ENCODE measurements at regions not wholly inside any gene's neighbourhood (a gene's known extent, or its start where the extent isn't known, plus 50 kb on each side); places are given as distances from the start of the nearest gene placed in this dataset.

- Histone ChIP-seq H3K27ac (no peak overlapping the region), H3K4me1 (ENCODE audit: low read depth) (no peaks in the 10 kb centered on the region), H3K36me3 (no peaks in the 10 kb centered on the region), H3K9me3 (ENCODE audit: low read depth) (no peaks in the 10 kb centered on the region), H3K4me3 (no peak overlapping the region), H3K27me3 (peaks cover 5% of the 10 kb centered on the region)
- no peak for DNase-seq (ENCODE audit: low read depth in 1 of 2, low spot score in 1 of 2)
- no peak for TF ChIP-seq CTCF (IDR thresholded peaks at IDR 0.05; ENCODE audit: low read depth, low read length)
These were observed 747.8 kb downstream of the BRD1 start for GRCh38 chr22:49079743-49080500.

GRCh38 chr22:49079027-49079725 lies 748.5 kb downstream of the BRD1 start:
- H3K4me3 ChIP-seq: no peak overlapping the region
- H3K9me3 ChIP-seq (ENCODE audit: low read depth): no peaks in the 10 kb centered on the region
- H3K36me3 ChIP-seq: no peaks in the 10 kb centered on the region
- DNase-seq (ENCODE audit: low read depth in 1 of 2, low spot score in 1 of 2): no peak
- no peak for TF ChIP-seq CTCF (IDR thresholded peaks at IDR 0.05; ENCODE audit: low read depth, low read length)
- H3K27ac ChIP-seq: no peak overlapping the region
- H3K4me1 ChIP-seq (ENCODE audit: low read depth): no peaks in the 10 kb centered on the region
- peaks cover 5% of the 10 kb centered on the region for H3K27me3 ChIP-seq

GRCh38 chr22:49078076-49078710 lies 749.5 kb downstream of the BRD1 start:
- Histone ChIP-seq H3K9me3 (ENCODE audit: low read depth) (no peaks in the 10 kb centered on the region), H3K4me3 (no peak overlapping the region), H3K27ac (no peak overlapping the region), H3K27me3 (peaks cover 5% of the 10 kb centered on the region), H3K4me1 (ENCODE audit: low read depth) (no peaks in the 10 kb centered on the region), H3K36me3 (no peaks in the 10 kb centered on the region)
- no peak for DNase-seq (ENCODE audit: low read depth in 1 of 2, low spot score in 1 of 2)
- TF ChIP-seq CTCF (IDR thresholded peaks at IDR 0.05; ENCODE audit: low read depth, low read length): no peak

GRCh38 chr22:49077586-49077985 lies 750.1 kb downstream of the BRD1 start:
- H3K36me3 ChIP-seq: no peaks in the 10 kb centered on the region
- no peak overlapping the region for H3K4me3 ChIP-seq
- no peaks in the 10 kb centered on the region for H3K4me1 ChIP-seq (ENCODE audit: low read depth)
- H3K27ac ChIP-seq: no peak overlapping the region
- H3K27me3 ChIP-seq: peaks cover 5% of the 10 kb centered on the region
- H3K9me3 ChIP-seq (ENCODE audit: low read depth): no peaks in the 10 kb centered on the region
- TF ChIP-seq CTCF (IDR thresholded peaks at IDR 0.05; ENCODE audit: low read depth, low read length): no peak
- no peak for DNase-seq (ENCODE audit: low read depth in 1 of 2, low spot score in 1 of 2)

- DNase-seq (ENCODE audit: low read depth in 1 of 2, low spot score in 1 of 2): no peak
- Histone ChIP-seq H3K27ac (no peak overlapping the region), H3K4me3 (no peak overlapping the region), H3K36me3 (no peaks in the 10 kb centered on the region), H3K27me3 (peaks cover 5% of the 10 kb centered on the region), H3K4me1 (ENCODE audit: low read depth) (no peaks in the 10 kb centered on the region), H3K9me3 (ENCODE audit: low read depth) (no peaks in the 10 kb centered on the region)
- no peak for TF ChIP-seq CTCF (IDR thresholded peaks at IDR 0.05; ENCODE audit: low read depth, low read length)
These were observed 750.7 kb downstream of the BRD1 start for GRCh38 chr22:49077036-49077393.
